LNCAP (cell line): ENCODE measurements at regions not wholly inside any gene's neighbourhood (a gene's known extent, or its start where the extent isn't known, plus 50 kb on each side); places are given as distances from the start of the nearest gene placed in this dataset.

Experiments used
- CTCF ChIP-seq: fragments of 450-650 bp; IDR thresholded peaks from 2 replicates; pipeline ENCODE4 v1.5.1; 2017; ENCODE audit warnings: mild to moderate bottlenecking

- TF ChIP-seq CTCF, result no peak
These were observed 161.8 kb upstream of the ELL2 start for GRCh38 chr5:96123418-96123817.

- no peak for TF ChIP-seq CTCF
These were observed 159.7 kb upstream of the ELL2 start for GRCh38 chr5:96121364-96121763.

GRCh38 chr5:96120120-96120519 lies 158.5 kb upstream of the ELL2 start:
- TF ChIP-seq CTCF, result no peak

- TF ChIP-seq CTCF, result no peak
These were observed 156.4 kb upstream of the ELL2 start for GRCh38 chr5:96117771-96118651.

GRCh38 chr5:96115147-96115807 lies 153.6 kb upstream of the ELL2 start:
- TF ChIP-seq CTCF, result no peak

GRCh38 chr5:96114736-96115135 lies 153.1 kb upstream of the ELL2 start:
- no peak for TF ChIP-seq CTCF

GRCh38 chr5:96113170-96113939 lies 151.7 kb upstream of the ELL2 start:
- no peak for TF ChIP-seq CTCF
